ENCODE measurements at regions not wholly inside any gene's neighbourhood (a gene's known extent, or its start where the extent isn't known, plus 50 kb on each side); places are given as distances from the start of the nearest gene placed in this dataset.
A peak's percentile ranks its signal among the peaks of the same experiment; 100 is the strongest.
"Not testable (repeated sequence)": the region's sequence is repeated elsewhere in the genome, so short reads cannot be mapped to it uniquely, and the experiment has no call there.

DNA sequence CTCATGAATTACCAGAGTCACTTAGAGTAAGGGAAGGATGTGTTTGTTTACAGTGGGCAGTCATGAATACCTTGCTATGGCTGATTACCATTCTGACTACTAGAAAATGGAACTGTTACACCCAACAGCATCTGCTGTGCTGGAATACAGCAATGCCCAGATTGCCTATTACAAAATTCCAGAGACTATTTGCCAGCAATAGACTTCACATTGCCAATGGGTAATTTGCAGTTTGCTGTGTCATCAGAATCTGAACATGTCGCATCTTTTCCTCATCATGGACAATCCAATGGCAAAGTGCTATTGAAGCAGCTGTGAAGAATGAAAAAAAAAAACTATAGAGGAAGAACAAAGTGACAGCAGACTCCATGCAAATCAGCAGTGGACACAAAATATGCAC, 356.6 kb downstream of the CXXC4 start:
- no peak for DNase-seq (ENCODE audit: low spot score)

DNA sequence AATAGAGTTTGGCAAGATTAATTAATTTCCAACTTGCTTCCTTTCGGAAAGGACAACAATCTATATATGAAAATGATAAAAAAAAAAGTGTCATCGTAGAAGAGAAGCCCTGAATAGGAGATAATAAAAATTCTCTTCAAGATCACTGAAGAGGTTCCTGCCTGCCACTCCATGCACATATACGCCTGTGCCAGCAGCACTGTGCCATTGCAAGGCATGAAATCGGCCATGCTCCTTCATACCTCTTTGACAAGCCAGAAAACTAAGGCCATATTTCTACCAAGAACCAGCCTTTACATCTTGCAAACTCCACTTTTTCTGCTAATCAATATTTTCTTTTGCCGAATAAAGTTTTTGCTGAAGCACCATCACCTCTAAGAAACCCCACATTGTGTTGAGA, 365.5 kb downstream of the CXXC4 start:
- DNase-seq (ENCODE audit: low spot score) = no peak

DNA sequence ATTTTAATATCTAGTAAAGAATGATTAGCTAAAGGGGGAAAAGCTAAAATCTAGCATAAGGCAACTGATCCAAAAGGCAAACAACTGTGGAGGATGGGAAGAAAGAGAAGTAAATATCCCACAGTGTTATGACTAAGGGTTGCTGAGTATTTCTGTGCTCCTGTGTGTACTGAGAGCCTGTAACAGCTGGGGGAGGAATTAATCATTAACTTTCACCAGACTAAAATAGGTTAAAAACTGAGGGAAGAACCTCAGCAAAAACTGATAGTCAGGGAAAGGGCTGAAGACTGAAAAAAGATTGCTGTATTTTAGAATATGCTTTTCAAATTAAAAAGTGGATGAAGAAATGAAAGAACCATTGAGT, 365.9 kb downstream of the CXXC4 start:
- no peak for DNase-seq (ENCODE audit: low spot score)

DNA sequence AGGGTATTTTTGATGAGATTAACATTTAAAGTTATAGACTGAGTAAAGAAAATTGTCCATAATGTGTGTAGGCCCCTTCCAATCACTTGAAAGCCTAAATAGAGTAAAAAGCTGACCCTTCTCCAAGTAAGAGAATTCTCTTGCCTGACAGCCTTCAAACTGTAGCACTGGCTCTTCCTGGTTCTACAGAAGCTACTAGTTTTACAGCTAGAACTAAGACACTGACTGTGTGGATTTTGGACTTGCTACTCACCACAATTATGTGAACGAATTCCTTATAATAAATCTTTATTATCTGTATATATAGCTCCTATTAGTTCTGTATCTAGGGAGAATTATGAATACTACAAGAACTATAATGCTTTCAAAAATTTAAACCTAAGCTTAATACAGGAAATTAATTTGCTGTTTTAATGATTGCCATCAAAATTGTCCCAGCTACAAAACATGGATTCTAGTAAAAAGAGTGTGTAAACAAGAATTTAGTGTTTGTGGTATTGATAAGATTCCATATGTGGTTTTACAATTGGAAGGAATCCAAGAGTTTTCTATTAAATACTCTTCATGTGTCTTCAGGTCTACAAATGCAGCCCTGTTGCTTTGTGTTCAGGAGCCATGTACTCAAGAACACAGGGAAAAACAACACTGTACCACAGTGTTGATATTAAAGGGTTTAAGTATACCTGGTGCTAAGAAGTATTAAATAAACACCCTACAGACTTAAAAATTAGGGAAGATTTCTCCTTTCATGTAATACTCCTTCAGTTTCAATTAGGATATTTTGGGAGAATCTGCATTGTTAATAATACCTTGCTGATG, 366.5 kb downstream of the CXXC4 start:
- DNase-seq (ENCODE audit: low spot score) = no peak

DNA sequence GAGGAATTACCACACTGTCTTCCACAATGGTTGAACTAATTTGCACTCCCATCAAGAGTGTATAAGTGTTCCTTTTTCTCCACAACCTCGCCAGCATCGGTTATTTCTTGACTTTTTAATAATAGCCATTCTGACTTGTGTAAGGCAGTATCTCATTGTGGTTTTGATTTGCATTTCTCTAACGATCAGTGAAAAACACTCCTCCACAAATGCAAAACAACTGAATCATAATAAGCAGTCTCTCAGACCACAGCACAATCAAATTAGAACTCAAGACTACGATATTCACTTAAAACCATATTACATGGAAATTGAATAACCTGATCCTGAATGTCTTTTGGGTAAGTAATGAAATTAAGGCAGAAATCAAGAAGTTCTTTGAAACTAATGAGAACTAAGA, 371.7 kb downstream of the CXXC4 start:
- no peak for DNase-seq (ENCODE audit: low spot score)

DNA sequence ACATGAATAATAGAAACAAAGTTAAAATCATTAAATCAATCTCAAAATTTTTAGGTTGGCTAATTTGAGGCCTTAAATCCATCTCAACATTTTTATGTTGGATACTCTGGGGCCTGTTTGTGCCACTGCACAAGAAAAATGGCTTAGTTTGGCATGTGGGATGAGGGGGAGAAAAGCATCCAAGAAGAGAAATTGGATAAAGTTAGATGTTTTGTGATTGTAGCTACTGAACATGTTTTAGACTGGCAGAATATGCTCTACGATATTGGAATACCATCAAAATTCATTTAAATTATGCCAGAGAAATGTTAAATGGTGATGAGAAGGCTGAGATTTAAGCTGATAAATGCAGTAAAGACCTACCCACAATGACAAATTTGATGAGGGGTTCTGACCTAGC, 376.9 kb downstream of the CXXC4 start:
- DNase-seq (ENCODE audit: low spot score) = no peak

DNA sequence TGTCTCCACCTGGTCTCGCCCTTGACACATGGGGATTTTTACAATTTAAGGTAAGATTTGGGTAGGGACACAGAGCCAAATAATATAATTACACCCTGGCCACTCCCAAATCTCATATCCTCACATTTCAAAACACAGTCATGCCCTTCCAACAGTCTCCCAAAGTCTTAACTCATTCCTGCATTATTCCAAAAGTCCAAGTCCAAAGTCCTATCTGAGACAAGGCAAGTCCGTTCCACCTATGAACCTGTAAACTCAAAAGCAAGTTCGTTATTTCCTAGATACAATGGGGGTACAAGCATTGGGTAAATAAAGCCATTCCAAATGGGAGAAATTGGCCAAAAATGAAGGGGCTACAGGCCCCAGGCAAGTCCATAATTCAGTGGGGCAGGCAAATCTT, 380.8 kb downstream of the CXXC4 start:
- no peak for DNase-seq (ENCODE audit: low spot score)

DNA sequence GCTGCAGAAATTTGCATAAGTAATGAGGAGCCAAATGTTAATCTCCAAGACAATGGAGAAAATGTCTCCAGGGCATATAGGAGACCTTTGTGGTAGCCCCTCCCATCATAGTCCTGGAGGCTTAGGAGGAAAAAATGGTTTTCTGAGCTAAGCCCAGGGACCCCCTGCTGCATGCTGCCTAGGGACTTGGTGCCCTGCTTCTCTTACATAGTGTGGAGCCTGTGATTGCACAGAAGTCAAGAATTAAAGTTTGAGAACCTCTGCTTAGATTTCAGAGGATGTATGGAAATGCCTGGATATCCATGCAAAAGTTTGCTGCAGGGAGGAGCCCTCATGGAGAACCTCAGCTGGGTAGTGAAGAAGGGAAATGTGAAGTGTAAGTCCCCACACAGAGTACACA, 379.4 kb upstream of the TACR3 start:
- DNase-seq (ENCODE audit: low spot score) = no peak

DNA sequence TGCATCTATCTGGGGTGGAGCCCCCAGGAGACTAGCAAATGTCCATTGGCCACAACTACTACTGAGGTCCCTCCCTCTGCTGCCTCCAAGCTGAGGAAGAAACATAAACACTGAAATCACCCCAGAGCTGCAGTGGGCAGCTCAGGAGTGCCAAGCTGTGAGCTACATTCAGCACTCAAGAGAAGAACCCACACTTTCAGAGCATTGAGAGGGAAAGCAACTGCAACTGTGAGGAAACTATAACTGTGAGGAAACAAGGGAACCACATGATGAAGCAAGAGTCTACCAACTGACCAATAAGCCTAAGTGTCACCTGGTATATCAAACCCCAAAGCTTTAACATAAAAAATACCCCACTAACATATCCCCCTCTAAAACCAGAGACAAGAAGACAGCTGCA, 373.5 kb upstream of the TACR3 start:
- DNase-seq (ENCODE audit: low spot score) = no peak

DNA sequence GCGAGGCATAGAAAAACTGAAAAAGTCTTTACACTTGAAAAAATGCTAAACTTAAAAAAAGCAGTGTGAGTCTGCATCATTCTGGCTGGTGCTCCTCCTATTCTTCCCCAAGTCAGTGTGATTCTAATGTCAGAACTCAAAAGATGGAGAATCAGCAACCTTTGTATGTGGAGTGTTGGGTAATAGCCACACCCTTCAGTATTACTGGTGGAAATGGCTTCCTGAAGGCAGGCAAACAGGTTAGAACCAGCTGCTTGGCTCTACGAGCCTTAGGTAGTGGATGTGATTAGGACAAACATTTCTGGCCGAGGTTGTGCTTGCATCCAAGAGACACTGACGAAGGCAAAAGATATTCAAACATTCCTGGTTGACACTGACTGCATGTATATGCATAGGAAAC, 353.4 kb upstream of the TACR3 start:
- DNase-seq (ENCODE audit: low spot score) = no peak

DNA sequence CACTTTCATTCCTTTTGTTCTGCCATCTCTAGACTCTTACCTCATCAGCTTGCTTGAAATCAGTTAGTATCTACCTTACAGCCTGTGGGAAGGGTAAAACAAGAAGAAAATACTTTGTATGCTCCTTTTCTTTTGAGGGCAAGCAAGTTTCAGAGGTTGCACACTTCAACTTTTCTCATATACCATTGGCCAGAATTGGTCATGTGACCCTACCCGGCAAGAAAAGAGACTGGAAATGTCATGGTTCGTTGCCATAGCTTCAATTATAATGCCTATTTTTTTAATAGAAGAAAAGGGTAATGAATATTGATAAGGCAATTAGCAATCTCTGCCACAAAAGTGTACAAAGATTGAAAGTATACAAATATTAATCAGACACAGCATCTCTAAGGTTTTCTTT, 346.7 kb upstream of the TACR3 start:
- DNase-seq (ENCODE audit: low spot score) = no peak

DNA sequence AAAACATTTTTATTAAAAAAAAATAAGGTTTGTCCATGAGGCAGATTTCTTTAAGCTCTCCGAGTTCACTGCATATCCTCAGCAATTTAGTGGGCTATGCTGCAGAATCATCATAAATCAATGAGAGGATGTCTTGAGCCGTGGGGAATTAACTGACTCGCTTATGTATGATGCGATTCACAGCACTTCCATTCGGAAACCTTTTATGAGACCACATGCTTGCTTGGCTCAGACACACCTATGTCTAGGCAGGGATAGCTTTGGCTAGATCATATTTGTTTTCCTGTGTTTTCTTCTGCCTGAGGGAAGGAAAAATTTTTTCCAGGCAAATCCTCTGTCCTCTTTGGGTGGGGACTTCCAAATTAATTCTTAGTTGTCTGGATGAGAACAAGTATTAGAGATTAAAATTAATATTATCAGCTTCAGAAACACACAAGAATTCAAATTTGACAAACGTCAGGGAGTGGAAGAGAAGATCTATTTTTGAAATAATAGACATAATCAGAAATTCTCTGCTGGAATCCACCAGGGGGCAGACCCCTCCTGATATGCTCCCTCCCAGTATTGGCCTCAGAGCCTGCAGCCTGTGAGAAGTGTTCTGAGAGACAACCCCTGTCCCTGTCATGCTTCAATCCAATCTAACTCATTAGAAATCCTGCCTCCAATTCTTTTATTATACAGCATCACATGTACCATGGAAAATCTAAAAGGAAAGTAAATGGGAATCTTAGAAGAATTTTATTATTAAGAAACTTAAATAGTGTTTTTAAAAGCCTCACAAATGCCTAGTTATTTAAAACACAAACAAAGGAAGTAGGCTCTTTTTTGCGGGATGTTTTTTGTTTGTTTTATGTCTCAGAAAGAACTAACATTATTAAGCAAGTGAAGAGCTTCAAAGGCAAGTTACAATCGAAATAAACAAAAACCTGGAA, 345.1 kb upstream of the TACR3 start:
- DNase-seq (ENCODE audit: low spot score) = peak; percentile 47

DNA sequence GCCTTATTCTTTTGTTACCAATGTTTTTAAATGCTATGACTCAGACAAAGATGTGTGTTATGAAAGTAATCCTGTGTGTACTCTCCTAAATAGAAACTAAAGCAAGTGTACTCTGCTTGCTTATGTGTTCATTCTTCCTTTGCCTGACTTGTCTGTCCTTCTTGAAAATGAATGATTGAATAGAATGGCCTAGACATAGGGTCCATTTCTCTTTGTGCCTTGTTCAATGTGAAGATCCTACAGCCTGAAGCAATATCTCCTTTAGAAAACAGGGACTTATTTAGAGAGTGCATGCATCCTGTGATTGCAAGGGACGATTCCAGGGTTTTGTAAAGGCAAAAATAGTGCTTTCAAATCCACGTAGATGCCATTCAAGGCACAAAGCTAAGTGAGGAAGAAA, 343.6 kb upstream of the TACR3 start:
- no peak for DNase-seq (ENCODE audit: low spot score)

DNA sequence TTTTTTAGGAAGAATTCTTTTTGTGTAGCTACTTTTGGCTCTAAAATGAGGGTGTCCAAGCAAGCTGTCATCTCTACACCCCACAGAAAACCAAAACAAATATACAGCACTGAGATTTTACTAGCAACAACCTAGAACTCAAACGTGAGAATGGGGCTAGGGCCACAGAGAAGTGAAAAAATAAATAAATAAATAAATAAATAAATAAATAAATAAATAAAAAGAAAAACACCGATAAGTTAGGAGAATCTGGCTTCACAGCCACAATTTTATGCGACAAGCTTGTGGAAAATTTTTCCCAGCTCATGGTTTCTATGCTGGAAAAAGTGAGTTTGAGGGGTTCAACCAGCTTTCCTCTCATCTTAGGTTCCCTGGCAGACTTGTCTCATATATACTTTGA, 324.6 kb upstream of the TACR3 start:
- no peak for DNase-seq (ENCODE audit: low spot score)

DNA sequence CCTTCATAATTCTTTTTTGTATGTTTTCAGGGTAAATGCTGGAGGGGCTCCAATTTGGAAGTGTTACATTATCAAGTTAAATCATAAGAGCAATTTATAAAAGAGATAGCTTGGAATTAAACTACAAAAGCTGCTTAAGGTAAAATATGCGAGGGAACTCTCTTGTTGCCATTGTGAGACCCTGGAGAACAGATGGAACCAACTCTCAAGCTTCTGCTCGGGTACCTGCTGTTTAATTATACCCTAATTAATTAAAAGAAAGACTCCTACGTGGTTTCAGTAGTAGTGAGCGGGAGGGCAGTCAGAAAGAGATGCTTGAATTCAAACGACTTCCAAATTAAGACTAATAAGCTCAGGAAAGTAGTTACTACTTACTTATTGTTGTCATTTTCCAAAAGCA, 313.1 kb upstream of the TACR3 start:
- DNase-seq (ENCODE audit: low spot score) = no peak

DNA sequence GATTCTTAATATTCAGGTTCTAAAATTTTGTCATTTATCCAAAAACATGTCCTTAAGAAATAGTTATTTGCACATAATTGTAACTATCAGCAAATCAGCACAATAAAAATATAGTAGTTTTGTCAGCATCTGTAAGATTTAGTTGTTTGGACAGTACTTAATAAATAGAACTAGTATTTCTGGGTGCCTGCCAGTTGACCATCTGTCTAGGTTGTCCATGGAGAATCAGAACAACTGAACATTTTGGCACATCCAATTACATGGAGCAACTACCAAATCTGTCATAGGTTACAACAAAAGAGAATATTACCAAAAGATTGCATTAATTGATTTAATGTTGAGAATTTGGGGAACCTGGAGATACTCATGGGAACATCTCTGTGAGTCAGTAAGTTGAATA, 305.5 kb upstream of the TACR3 start:
- no peak for DNase-seq (ENCODE audit: low spot score)

DNA sequence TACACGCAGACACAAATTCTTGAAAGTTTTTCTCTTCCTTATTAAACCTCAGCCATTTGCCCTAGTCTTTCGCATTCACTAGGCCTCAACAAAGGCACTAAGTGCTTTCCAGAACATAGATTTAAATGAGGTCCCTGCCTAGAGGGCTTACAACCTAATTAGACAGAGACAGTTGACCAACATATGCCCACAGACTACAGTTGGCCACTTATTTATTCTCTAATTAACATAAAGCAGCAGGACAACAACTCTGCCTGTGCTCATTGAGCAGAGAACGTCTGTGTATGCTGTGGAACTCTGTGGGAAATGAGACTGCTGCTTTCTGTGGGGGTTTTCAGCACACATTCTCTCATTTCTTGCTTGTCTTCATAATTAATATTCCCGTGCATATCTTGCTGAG, 303.0 kb upstream of the TACR3 start:
- DNase-seq (ENCODE audit: low spot score) = no peak

DNA sequence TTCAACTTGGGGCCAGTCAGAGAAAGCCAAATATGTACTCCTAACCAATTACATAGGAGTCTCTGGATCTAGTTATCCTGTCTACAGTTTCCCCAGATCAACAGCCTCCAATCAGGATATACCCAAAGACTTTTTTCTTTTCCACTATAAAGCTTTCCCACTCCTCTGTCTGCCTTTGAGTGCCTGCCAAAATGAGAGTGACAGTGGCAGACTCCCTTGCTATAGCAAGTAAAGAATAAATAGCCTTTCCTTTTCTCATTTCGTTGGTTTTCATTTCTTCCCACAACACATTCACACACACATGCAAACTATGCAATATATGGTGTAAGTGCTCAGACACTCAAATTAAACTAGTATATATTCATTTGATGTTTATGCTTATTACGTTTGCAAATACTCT, 302.4 kb upstream of the TACR3 start:
- DNase-seq (ENCODE audit: low spot score) = no peak

DNA sequence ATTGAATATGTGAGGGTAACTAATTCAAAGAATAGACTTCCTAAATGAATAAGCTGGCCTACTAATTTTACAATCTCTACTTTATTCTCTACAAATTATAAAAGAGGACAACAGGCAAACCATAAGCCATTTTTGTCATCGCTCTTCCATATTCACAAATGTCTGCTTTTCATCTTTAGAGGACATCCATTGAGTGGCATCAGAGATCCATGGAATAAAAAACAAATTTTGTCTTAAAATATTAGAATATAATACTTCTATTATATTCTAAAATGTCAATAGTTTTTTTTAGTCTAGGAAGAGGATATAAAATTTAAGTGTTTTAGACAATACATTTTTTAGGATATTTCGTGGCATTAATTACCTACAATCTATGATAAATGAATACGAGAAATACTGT, 300.9 kb upstream of the TACR3 start:
- DNase-seq (ENCODE audit: low spot score) = no peak

DNA sequence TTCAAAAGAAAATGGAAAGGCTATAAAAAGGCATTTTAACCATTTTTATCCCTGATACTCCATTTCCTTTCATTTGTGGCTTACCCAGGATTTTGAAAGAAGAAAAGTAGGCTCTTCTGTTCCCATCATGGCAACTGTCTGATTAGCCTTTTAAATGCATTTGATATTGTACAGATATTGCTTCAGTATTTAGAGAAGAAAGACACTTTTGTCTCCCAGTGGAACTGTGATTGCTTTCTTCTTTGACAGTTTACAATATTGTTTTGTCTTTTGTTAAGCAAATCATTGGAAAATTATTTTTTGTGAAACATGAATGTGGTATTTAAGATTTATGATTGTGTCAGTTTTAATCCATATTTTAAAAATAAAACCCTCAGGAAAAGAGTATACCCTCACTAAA, 297.4 kb upstream of the TACR3 start:
- DNase-seq (ENCODE audit: low spot score) = no peak

DNA sequence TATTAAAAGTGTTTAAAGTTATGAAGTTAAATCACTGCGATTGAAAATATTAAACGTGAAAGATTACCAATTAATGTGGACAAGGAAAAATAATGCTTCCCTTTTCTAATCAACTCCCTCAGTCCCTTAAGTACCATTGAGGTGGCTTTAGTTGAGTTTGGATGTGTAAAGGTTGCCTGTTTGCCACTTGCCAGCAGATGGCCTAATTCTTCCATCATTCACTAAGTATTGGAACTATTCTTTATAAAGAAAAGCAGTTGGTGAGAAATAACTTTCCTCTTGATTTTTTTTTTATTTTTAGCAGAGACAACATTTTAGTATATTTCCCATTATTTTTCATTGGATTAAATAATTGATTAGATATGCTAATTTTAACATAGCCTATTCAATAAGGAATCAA, 295.9 kb upstream of the TACR3 start:
- no peak for DNase-seq (ENCODE audit: low spot score)

DNA sequence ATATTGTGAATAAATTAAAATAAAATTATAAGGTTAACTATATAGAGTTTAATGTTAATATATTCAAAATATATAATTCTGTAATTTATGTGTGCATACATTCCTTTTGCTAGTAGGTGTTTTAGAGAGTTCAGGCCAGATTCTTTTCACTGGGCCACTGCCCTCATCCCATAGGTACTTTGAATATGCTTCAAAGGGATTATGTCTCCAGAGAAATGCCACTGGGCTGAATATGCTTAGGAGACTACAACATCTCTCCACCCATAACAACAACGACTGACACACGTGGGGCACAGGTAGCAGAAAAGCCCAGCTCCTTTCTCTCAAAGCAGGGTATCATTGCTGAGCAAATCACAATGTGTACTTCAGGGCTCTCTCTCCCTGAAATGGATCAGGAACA, 290.9 kb upstream of the TACR3 start:
- DNase-seq (ENCODE audit: low spot score) = no peak

DNA sequence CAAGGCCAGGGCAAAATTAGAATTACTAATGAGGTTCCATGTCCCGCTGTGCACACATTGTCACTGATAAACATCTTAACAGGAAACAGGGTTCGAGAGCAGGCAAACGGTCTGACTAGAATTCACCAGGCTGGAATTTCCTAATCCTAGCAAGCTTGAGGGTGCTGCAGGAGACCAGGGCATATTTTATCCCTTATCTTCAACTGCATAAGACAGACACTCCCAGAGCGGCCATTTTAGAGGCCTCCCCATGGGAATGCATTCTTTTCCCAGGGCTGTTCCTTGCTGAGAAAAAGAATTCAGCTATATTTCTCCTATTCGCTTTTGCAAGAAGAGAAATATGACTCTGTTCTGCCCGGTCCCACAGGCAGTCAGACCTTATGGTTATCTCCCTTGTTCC, 282.5 kb upstream of the TACR3 start:
- DNase-seq (ENCODE audit: low spot score) = not testable (repeated sequence)
